ENCODE measurements at regions not wholly inside any gene's neighbourhood (a gene's known extent, or its start where the extent isn't known, plus 50 kb on each side); places are given as distances from the start of the nearest gene placed in this dataset.
"Not testable (repeated sequence)": the region's sequence is repeated elsewhere in the genome, so short reads cannot be mapped to it uniquely, and the experiment has no call there.

GRCh38 chr7:119733127-119733879 is 539.7 kb upstream of the KCND2 start:
- Histone ChIP-seq H3K4me1 (no peaks in the 10 kb centered on the region), H3K9me3 (no peaks in the 10 kb centered on the region), H3K27me3 (no peaks in the 10 kb centered on the region), H3K4me3 (no peak overlapping the region), H3K36me3 (no peaks in the 10 kb centered on the region), H3K27ac (no peak overlapping the region)
- TF ChIP-seq CTCF (IDR thresholded peaks at IDR 0.05) (no peak), POLR2A (IDR thresholded peaks at IDR 0.05) (no peak)
- no peak for DNase-seq
- intact Hi-C loops (cut with DNase I; ENCODE audit: low total_unique reads) = no loop called here

GRCh38 chr7:119737390-119737789 is 535.6 kb upstream of the KCND2 start:
- no peak for DNase-seq
- no peak for TF ChIP-seq CTCF (IDR thresholded peaks at IDR 0.05)
- no peak for TF ChIP-seq POLR2A (IDR thresholded peaks at IDR 0.05)
- intact Hi-C loops (cut with DNase I; ENCODE audit: low total_unique reads) = no loop called here
- no peaks in the 10 kb centered on the region for H3K27me3 ChIP-seq
- no peaks in the 10 kb centered on the region for H3K36me3 ChIP-seq
- H3K4me1 ChIP-seq = no peaks in the 10 kb centered on the region
- H3K4me3 ChIP-seq = no peak overlapping the region
- no peaks in the 10 kb centered on the region for H3K9me3 ChIP-seq
- no peak overlapping the region for H3K27ac ChIP-seq

GRCh38 chr7:119745280-119745679 is 527.7 kb upstream of the KCND2 start:
- H3K4me1 ChIP-seq; H3K36me3 ChIP-seq; DNase-seq; H3K9me3 ChIP-seq; H3K27ac ChIP-seq; intact Hi-C loops (cut with DNase I; ENCODE audit: low total_unique reads); H3K4me3 ChIP-seq; H3K27me3 ChIP-seq: not testable (repeated sequence)

- H3K4me3 ChIP-seq = no peak overlapping the region
- intact Hi-C loops (cut with DNase I; ENCODE audit: low total_unique reads) = no loop called here
- DNase-seq = no peak
- no peak for TF ChIP-seq POLR2A (IDR thresholded peaks at IDR 0.05)
- TF ChIP-seq CTCF (IDR thresholded peaks at IDR 0.05) = no peak
- no peaks in the 10 kb centered on the region for H3K27me3 ChIP-seq
- no peaks in the 10 kb centered on the region for H3K4me1 ChIP-seq
- H3K27ac ChIP-seq = no peak overlapping the region
- H3K36me3 ChIP-seq = no peaks in the 10 kb centered on the region
- no peaks in the 10 kb centered on the region for H3K9me3 ChIP-seq
Measured at GRCh38 chr7:119748251-119748860, 524.6 kb upstream of the KCND2 start.

GRCh38 chr7:119748991-119749390 is 524.0 kb upstream of the KCND2 start:
- Histone ChIP-seq H3K4me3 (no peak overlapping the region), H3K4me1 (no peaks in the 10 kb centered on the region), H3K27me3 (no peaks in the 10 kb centered on the region), H3K9me3 (no peaks in the 10 kb centered on the region), H3K36me3 (no peaks in the 10 kb centered on the region), H3K27ac (no peak overlapping the region)
- intact Hi-C loops (cut with DNase I; ENCODE audit: low total_unique reads) = no loop called here
- DNase-seq = no peak
- TF ChIP-seq POLR2A (IDR thresholded peaks at IDR 0.05) (no peak), CTCF (IDR thresholded peaks at IDR 0.05) (no peak)
